Posterior vena cava (tissue), 2 donors: ENCODE measurements at regions not wholly inside any gene's neighbourhood (a gene's known extent, or its start where the extent isn't known, plus 50 kb on each side); places are given as distances from the start of the nearest gene placed in this dataset.
"Not testable (repeated sequence)": the region's sequence is repeated elsewhere in the genome, so short reads cannot be mapped to it uniquely, and the experiment has no call there.

Experiments used
- DNase-seq: peaks from one replicate; pipeline ENCODE4 v3.0.0-alpha.2; 2020; ENCODE audit warnings: low spot score
- intact Hi-C, 2 donors: fragments of 100-400 bp; cut with DNase I; formaldehyde crosslinking; loops; one replicate each; pipeline versions ENCODE4 v1.14.1 to v1.14.2; 2022 to 2023
- donor health status: DM: yes; HTN: yes; CAD: no.
- donor health status: DM: yes; HTN: yes; CAD: no.

DNA sequence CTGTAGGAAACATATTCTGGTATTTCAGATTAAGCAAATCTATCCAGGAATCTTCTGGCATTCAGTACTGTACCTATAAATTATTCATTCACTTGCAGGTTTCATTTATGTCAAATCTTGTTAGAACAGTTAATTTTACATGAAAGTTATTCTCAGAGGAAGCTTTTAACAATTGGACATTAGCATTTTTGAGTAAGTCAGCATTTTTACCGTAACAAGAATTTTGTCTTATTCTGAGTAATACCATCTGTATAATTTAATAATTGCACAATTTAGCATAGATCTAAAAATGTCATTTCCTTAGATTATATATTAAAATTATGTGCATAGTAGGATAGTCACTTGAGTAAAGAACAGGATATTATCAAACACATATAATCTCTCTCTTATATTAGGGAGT lies 764.8 kb upstream of the LRFN5 start:
- intact Hi-C loops, result no loop called here
- DNase-seq, result no peak

- DNase-seq, result no peak
- intact Hi-C loops, result no loop called here
Observed at GRCh38 chr14:40838601-40839000, 768.1 kb upstream of the LRFN5 start.

- intact Hi-C loops, result no loop called here
Observed at GRCh38 chr14:40806471-40806870, 800.2 kb upstream of the LRFN5 start.

GRCh38 chr14:40796168-40796567 lies 810.5 kb upstream of the LRFN5 start:
- intact Hi-C loops, result no loop called here
- DNase-seq, result no peak

More at GRCh38 chr14:40806471-40806870, 800.2 kb upstream of the LRFN5 start:
- DNase-seq, result no peak

- DNase-seq, result peak; percentile 58
- intact Hi-C loops, result no loop called here
Observed at GRCh38 chr14:40784860-40785259, 821.8 kb upstream of the LRFN5 start.

GRCh38 chr14:40762685-40763084 lies 844.0 kb upstream of the LRFN5 start:
- no peak for DNase-seq
- intact Hi-C loops, result no loop called here

- no peak for DNase-seq
- intact Hi-C loops, result no loop called here
Observed at GRCh38 chr14:40762177-40762576, 844.5 kb upstream of the LRFN5 start.

- no peak for DNase-seq
- intact Hi-C loops, result no loop called here
Observed at GRCh38 chr14:40760704-40761103, 846.0 kb upstream of the LRFN5 start.

- no peak for DNase-seq
- intact Hi-C loops, result no loop called here
Observed at GRCh38 chr14:40758076-40758475, 848.6 kb upstream of the LRFN5 start.

- intact Hi-C loops, result no loop called here
- no peak for DNase-seq
Observed at GRCh38 chr14:40757376-40757950, 849.2 kb upstream of the LRFN5 start.

DNA sequence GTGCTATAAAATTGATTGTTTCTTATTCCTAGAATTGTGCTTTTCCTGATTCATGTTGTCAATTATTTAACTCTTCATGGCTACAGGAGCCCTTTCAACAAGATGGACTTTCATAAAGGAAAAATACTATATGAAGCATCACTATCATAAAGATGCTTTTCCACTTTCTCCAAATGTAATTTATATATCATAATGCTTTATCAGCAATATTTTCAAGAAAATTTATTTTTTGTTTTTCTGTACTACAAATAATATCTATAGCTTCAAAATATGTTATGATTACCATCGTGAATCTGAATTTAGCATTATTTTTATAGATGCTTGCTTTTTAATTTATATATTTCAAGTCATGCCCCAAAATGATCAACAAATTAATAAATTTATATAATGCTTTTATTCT lies 873.5 kb upstream of the LRFN5 start:
- no peak for DNase-seq
- intact Hi-C loops, result no loop called here

- no peak for DNase-seq
- intact Hi-C loops, result no loop called here
Observed at GRCh38 chr14:40727107-40727506, 879.6 kb upstream of the LRFN5 start.

- intact Hi-C loops, result no loop called here
Observed at GRCh38 chr14:40713387-40713786, 893.3 kb upstream of the LRFN5 start.

GRCh38 chr14:40697231-40697630 lies 909.4 kb upstream of the LRFN5 start:
- intact Hi-C loops, result no loop called here
- no peak for DNase-seq

More at GRCh38 chr14:40713387-40713786, 893.3 kb upstream of the LRFN5 start:
- no peak for DNase-seq

DNA sequence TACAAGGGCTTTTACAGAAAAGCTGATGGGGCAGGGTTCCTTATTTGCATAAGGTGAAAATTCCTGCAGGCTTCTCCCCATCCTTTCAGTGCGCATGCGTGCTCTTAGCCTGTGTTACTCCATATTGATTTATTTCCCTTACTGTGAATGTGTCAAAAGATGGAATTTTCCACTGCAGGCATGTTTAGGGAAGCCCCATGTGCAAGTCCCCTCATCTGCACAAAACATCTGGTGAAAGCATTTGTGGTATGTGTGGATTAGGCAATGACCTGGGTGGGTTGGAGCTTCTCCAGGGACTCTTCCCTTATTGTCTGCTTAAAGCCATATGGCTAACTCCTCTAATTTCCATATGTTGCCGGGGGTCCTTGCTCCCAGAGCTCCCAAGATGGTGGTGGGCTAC lies 912.7 kb upstream of the LRFN5 start:
- DNase-seq, result no peak
- intact Hi-C loops, result no loop called here

- intact Hi-C loops, result no loop called here
- DNase-seq, result no peak
Observed at GRCh38 chr14:40691066-40691465, 915.6 kb upstream of the LRFN5 start.

DNA sequence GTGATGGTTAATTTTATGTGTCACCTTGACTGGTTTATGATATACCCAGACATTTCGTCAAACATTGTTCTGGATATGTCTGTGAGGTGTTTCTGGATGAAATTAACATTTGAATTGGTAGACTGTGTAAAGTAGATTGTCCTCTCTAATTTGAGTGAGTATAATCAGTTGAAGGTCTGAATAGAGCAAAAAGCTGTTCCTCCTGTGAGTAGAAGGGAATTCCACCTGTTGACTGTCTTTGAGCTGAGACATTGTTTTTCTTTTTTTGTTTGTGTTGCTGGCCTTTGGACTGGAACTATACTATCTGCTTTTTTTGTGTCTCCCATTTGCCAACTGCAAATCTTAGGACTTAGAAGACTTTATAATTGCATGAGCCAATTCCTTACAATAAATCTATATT lies 920.9 kb upstream of the LRFN5 start:
- intact Hi-C loops, result no loop called here
- no peak for DNase-seq

DNA sequence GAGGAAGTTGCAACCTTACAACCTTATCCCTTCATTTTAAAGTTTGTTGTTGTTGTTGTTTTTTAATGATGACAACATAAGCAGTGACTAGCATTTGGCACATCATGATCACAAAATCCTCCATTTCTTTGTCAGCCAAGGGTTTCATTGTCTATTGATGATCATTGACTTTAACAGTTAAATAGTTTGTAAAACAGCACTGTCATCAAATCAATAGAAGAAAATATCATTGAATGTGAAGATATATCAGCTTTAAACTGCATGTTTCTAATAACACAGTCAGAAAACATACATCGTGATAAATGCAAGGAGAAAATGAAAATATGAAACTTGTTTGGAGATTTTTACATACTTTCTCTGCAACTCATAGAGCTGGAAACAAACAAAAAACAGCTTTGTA lies 922.3 kb upstream of the LRFN5 start:
- intact Hi-C loops, result no loop called here
- no peak for DNase-seq

DNA sequence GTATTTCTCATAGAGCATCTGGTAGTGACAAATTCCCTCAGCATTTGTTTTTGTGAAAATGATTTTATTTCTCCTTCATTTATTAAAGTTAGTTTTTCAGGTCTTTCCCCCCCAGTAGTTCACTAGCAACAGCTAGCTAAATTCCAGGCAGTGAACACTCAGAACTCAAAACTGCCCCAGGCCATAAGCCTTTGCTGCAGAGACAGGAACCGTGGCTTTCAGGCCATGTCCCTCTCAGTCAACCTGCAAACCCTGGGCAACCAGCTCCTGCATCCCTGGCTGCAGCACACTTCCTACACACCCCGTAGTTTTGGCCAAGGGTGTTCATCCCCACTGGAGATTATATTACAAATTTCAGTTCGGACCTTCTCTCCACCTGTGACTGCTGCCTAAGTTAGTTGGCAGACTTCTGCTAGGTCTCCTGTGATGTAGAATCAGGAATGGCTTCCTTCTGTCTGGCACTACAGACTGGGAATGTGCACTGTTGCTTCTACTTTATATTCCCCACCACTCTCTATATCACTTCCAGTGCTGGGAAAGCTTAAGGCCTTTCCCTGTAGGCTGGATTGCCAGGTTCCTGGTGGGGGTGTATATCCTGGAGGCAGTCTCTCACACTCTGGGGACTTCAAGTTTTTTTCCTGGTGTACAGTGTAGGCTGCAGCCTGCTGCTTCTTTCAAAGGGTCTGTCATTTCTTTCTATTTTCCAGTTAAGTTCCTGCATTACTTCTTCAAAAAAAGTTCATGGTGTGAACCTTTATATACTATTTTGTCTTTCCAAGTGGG lies 924.4 kb upstream of the LRFN5 start:
- DNase-seq, result no peak
- intact Hi-C loops, result no loop called here

DNA sequence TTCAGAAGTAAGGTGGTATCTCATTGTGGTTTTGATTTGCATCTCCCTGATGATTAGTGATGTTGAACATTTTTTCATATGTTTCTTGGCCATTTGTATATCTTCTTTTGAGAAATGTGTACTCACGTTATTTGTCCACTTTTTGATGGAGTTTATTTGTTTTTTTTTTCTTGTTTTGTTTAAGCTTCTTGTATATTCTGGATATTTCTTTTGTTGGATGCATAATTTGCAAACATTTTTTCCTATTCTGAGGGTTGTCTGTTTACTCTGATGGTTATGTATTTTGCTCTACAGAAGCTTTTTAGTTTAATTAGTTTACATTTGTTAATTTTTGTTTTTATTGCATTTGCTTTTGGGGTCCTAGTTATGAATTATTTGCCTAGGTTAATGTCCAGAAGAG lies 927.4 kb upstream of the LRFN5 start:
- intact Hi-C loops, result no loop called here
- no peak for DNase-seq

DNA sequence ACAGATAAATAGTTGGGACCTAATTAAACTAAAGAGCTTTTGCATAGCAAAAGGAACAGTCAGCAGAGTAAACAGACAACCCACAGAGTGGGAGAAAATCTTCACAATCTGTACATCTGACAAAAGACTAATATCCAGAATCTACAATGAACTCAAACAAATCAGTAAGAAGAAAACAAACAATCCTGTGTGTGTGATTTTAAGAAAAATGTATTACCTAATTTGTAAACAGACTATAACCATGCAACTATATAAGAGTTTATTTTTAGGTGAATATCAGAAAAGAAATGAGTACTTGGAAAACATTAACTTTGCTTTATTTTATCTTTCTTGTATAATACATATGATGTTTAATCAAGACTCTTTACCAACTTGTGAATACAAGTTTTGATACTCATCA lies 929.5 kb upstream of the LRFN5 start:
- DNase-seq, intact Hi-C loops: not testable (repeated sequence)
